ENCODE measurements at regions not wholly inside any gene's neighbourhood (a gene's known extent, or its start where the extent isn't known, plus 50 kb on each side); places are given as distances from the start of the nearest gene placed in this dataset.
"Not testable (repeated sequence)": the region's sequence is repeated elsewhere in the genome, so short reads cannot be mapped to it uniquely, and the experiment has no call there.

DNA sequence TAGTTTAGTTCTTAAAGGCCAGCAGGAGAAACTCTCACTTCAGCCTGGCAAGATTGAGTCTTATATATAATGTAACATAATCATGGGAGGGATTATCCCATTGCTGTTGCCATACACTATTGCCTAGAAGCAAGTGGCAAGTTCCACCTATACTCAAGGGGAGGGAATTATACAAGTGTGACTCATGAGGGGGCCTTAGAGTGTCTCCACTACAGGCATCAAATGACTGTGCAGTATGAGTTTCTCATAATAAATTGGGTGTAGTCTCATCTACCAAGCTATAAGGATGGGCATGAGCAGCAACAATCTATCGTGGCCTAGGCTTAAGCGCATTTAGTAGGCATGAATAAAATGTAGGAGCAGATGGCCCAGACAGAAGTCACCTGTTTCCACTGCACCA lies 89.1 kb upstream of the C1GALT1C1 start:
- POLR2A ChIA-PET = no interaction called here
- no peak overlapping the region for H3K27ac Mint-ChIP-seq
- H3K36me3 Mint-ChIP-seq = no peaks in the 10 kb centered on the region

DNA sequence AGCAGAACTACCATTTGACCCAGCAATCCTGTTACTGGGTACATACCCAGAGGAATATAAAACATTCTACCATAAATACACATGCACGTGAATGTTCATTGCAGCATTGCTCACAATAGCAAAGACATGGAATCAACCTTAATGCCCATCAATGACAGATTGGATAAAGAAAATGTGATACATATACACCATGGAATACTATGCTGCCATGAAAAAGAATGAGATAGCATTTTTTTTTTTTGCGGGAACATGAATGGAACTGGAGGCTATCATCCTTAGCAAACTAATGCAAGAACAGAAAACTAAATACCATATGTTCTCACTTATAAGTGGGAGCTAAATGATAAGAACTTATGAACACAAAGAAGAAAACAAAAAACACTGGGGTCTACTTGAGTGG lies 72.5 kb upstream of the C1GALT1C1 start:
- DNase-seq; H3K4me1 ChIP-seq (ENCODE audit: control insufficient read depth in 1 of 2, extremely low read depth in 1 of 2, insufficient read depth in 2 of 2, low read length in 2 of 2); H3K36me3 ChIP-seq (ENCODE audit: control insufficient read depth in 2 of 2, extremely low read depth in 1 of 2, insufficient read depth in 1 of 2, low read length in 1 of 2); POLR2A ChIA-PET; H3K27me3 Mint-ChIP-seq; H3K27ac Mint-ChIP-seq; H3K36me3 Mint-ChIP-seq; H3K9me3 ChIP-seq; H3K4me3 Mint-ChIP-seq; CTCF ChIA-PET; H3K27ac ChIP-seq (ENCODE audit: low read length); H3K4me3 ChIP-seq (ENCODE audit: control insufficient read depth in 1 of 2, extremely low read depth in 1 of 2, low read length in 1 of 2); H3K4me1 Mint-ChIP-seq; ATAC-seq (replicated peaks in 1 of 4); H3K27me3 ChIP-seq (replicated peaks in 1 of 2; ENCODE audit: control insufficient read depth in 2 of 2, extremely low read depth in 1 of 2, insufficient read depth in 2 of 2, low read length in 1 of 2); H3K9me3 Mint-ChIP-seq: not testable (repeated sequence)
- WGBS (ENCODE audit: insufficient coverage) = no CpG with 5 or more reads among the region's 2 CpGs

More for the DNA sequence above, 89.1 kb upstream of the C1GALT1C1 start:
- no peaks in the 10 kb centered on the region for H3K36me3 ChIP-seq (ENCODE audit: control insufficient read depth in 2 of 2, extremely low read depth in 1 of 2, insufficient read depth in 1 of 2, low read length in 1 of 2)
- no peaks in the 10 kb centered on the region for H3K27me3 ChIP-seq (replicated peaks in 1 of 2; ENCODE audit: control insufficient read depth in 2 of 2, extremely low read depth in 1 of 2, insufficient read depth in 2 of 2, low read length in 1 of 2)
- no peaks in the 10 kb centered on the region for H3K9me3 ChIP-seq
- no peak for DNase-seq
- no peak for ATAC-seq (replicated peaks in 1 of 4)
- H3K9me3 Mint-ChIP-seq = peaks cover 0 to 5% (median 0%) of the 10 kb centered on the region in 3 donors
- H3K4me1 ChIP-seq (ENCODE audit: control insufficient read depth in 1 of 2, extremely low read depth in 1 of 2, insufficient read depth in 2 of 2, low read length in 2 of 2) = no peaks in the 10 kb centered on the region
- H3K27ac ChIP-seq (ENCODE audit: low read length) = no peak overlapping the region
- WGBS (ENCODE audit: insufficient coverage) = no CpG with 5 or more reads among the region's 2 CpGs
- no peaks in the 10 kb centered on the region for H3K4me1 Mint-ChIP-seq
- no peak overlapping the region for H3K4me3 ChIP-seq (ENCODE audit: control insufficient read depth in 1 of 2, extremely low read depth in 1 of 2, low read length in 1 of 2)
- CTCF ChIA-PET = no interaction called here
- H3K4me3 Mint-ChIP-seq = no peak overlapping the region
- peaks cover 0 to 10% of the 10 kb centered on the region in 2 donors for H3K27me3 Mint-ChIP-seq

DNA sequence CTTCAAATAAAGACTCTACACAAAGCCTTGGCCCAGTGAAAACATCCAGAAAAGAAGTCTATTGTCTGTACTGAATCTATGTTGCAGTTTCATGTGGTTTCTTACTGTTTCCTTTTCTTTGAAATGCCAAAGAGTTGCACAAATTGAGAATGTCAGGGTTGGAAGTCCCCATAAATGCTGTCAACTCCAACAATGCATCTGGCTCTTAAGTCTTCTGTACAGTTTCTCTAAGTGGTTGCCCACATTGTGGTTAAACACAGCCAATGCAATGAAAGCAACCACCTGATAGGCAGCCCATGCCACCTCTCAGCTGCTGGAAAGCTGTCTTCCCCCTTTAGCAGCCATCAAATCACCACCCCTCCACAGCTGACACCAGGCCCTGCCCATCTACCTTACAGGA lies 67.2 kb upstream of the C1GALT1C1 start:
- H3K27me3 ChIP-seq (replicated peaks in 1 of 2; ENCODE audit: control insufficient read depth in 2 of 2, extremely low read depth in 1 of 2, insufficient read depth in 2 of 2, low read length in 1 of 2) = no peaks in the 10 kb centered on the region
- no peaks in the 10 kb centered on the region for H3K9me3 ChIP-seq
- no peak overlapping the region for H3K4me3 ChIP-seq (ENCODE audit: control insufficient read depth in 1 of 2, extremely low read depth in 1 of 2, low read length in 1 of 2)
- ChIA-PET CTCF (interaction anchor here (0.9 kb wide), 2 partner anchors 136 to 318 kb away, joined by 3 read pairs; partner anchors contain the start of gene CUL4B (in 1 of the 2)), POLR2A (no interaction called here)
- Mint-ChIP-seq H3K4me1 (peaks cover 15 to 24% (median 18%) of the 10 kb centered on the region in 3 donors), H3K27ac (peak overlapping the region; percentile 81 to 92), H3K4me3 (peak overlapping the region in 2 of 3 donors; percentile 33 to 37), H3K9me3 (peaks cover 0 to 5% (median 0%) of the 10 kb centered on the region in 3 donors), H3K27me3 (peaks cover 0 to 4% of the 10 kb centered on the region in 2 donors), H3K36me3 (no peaks in the 10 kb centered on the region)
- peak overlapping the region; percentile 53 for H3K27ac ChIP-seq (ENCODE audit: low read length)
- peak; percentile 79 to 95 (median 90) for ATAC-seq (replicated peaks in 1 of 4)
- peak in 33 of 35 experiments; percentile 6 to 72 (median 43) for DNase-seq
- peaks cover 12 to 23% of the 10 kb centered on the region in 2 experiments for H3K4me1 ChIP-seq (ENCODE audit: control insufficient read depth in 1 of 2, extremely low read depth in 1 of 2, insufficient read depth in 2 of 2, low read length in 2 of 2)
- no peaks in the 10 kb centered on the region for H3K36me3 ChIP-seq (ENCODE audit: control insufficient read depth in 2 of 2, extremely low read depth in 1 of 2, insufficient read depth in 1 of 2, low read length in 1 of 2)

DNA sequence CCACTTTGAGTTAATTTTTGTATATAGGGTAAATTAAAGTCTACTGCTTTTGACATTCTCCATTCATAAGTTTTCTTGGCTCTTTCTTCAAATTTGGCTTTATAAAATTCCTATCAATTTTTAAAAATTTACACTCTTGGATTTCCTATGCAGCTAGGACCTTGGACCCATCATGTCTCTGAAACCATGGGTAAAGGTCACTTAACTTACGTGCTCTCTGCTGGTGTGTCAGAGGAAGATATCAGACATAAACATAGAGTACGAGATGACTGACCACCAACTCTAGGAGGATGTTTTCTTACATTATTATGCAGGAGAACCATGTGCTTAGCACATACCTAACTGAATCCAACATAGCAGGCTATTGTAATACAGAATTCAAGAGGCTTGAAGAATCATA lies 62.5 kb upstream of the C1GALT1C1 start:
- ChIA-PET CTCF (no interaction called here), POLR2A (no interaction called here)
- Histone ChIP-seq H3K27me3 (replicated peaks in 1 of 2; ENCODE audit: control insufficient read depth in 2 of 2, extremely low read depth in 1 of 2, insufficient read depth in 2 of 2, low read length in 1 of 2) (no peaks in the 10 kb centered on the region), H3K9me3 (no peaks in the 10 kb centered on the region), H3K27ac (ENCODE audit: low read length) (no peak overlapping the region), H3K4me1 (ENCODE audit: control insufficient read depth in 1 of 2, extremely low read depth in 1 of 2, insufficient read depth in 2 of 2, low read length in 2 of 2) (peaks cover 12 to 18% of the 10 kb centered on the region in 2 experiments), H3K4me3 (ENCODE audit: control insufficient read depth in 1 of 2, extremely low read depth in 1 of 2, low read length in 1 of 2) (no peak overlapping the region), H3K36me3 (ENCODE audit: control insufficient read depth in 2 of 2, extremely low read depth in 1 of 2, insufficient read depth in 1 of 2, low read length in 1 of 2) (no peaks in the 10 kb centered on the region)
- no peaks in the 10 kb centered on the region for H3K9me3 Mint-ChIP-seq
- DNase-seq (no peak), ATAC-seq (replicated peaks in 1 of 4) (no peak)
- no peaks in the 10 kb centered on the region for H3K27me3 Mint-ChIP-seq
- no peak overlapping the region for H3K4me3 Mint-ChIP-seq
- no peaks in the 10 kb centered on the region for H3K36me3 Mint-ChIP-seq
- no CpG with 5 or more reads among the region's 2 CpGs for WGBS (ENCODE audit: insufficient coverage)
- peaks cover 13 to 14% (median 14%) of the 10 kb centered on the region in 3 donors for H3K4me1 Mint-ChIP-seq
- H3K27ac Mint-ChIP-seq = no peak overlapping the region

DNA sequence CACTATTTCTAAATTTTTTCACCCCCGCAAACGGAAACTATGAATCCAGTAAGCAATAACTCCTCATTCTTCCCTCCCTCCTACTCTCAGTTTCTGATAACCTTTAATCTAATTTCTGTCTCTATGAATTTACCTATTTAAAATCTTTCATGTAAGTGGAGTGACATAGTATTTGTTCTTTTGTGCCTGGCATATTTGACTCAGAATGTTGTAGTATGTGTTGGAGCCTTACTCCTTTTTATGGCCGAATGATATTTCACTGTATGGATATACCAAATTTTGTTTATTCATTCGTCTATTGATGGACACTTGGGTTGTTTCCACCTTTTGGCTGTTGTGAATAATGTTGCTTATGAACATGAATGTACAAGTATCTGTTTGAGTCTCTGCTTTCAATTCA lies 61.1 kb upstream of the C1GALT1C1 start:
- peaks cover 0 to under 1% (median under 1%) of the 10 kb centered on the region in 3 donors for H3K4me1 Mint-ChIP-seq
- H3K36me3 ChIP-seq (ENCODE audit: control insufficient read depth in 2 of 2, extremely low read depth in 1 of 2, insufficient read depth in 1 of 2, low read length in 1 of 2) = no peaks in the 10 kb centered on the region
- no peak overlapping the region for H3K27ac ChIP-seq (ENCODE audit: low read length)
- no peak for ATAC-seq (replicated peaks in 1 of 4)
- no peaks in the 10 kb centered on the region for H3K9me3 ChIP-seq
- ChIA-PET CTCF (no interaction called here), POLR2A (no interaction called here)
- DNase-seq = no peak
- no peaks in the 10 kb centered on the region for H3K36me3 Mint-ChIP-seq
- H3K27ac Mint-ChIP-seq = no peak overlapping the region
- peaks cover 6% of the 10 kb centered on the region in 2 experiments for H3K4me1 ChIP-seq (ENCODE audit: control insufficient read depth in 1 of 2, extremely low read depth in 1 of 2, insufficient read depth in 2 of 2, low read length in 2 of 2)
- no peaks in the 10 kb centered on the region for H3K27me3 Mint-ChIP-seq
- no peaks in the 10 kb centered on the region for H3K9me3 Mint-ChIP-seq
- H3K4me3 ChIP-seq (ENCODE audit: control insufficient read depth in 1 of 2, extremely low read depth in 1 of 2, low read length in 1 of 2) = no peak overlapping the region
- H3K27me3 ChIP-seq (replicated peaks in 1 of 2; ENCODE audit: control insufficient read depth in 2 of 2, extremely low read depth in 1 of 2, insufficient read depth in 2 of 2, low read length in 1 of 2) = no peaks in the 10 kb centered on the region
- H3K4me3 Mint-ChIP-seq = no peak overlapping the region
- WGBS (ENCODE audit: insufficient coverage) = no CpG with 5 or more reads among the region's 4 CpGs

DNA sequence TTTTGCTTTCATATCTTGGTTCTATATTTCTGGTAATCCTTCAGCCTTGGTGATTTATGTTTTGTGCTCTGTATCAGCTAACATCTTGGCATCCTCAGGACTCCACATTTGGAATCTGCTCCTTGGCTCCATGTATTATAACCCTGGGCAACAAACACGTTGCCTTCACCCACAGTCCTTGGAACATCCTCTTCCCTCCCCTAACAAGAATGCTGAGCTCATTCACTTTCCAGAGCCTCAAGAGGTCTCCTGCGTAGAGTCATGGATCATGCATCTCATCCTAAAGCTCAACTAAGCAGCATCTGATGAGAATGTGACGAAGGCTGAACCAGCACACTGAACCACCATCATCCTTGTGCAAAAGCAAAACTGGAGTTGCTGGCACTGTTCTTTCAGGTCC lies 60.5 kb upstream of the C1GALT1C1 start:
- Histone ChIP-seq H3K27me3 (replicated peaks in 1 of 2; ENCODE audit: control insufficient read depth in 2 of 2, extremely low read depth in 1 of 2, insufficient read depth in 2 of 2, low read length in 1 of 2) (no peaks in the 10 kb centered on the region), H3K4me1 (ENCODE audit: control insufficient read depth in 1 of 2, extremely low read depth in 1 of 2, insufficient read depth in 2 of 2, low read length in 2 of 2) (peaks cover 0 to under 1% of the 10 kb centered on the region in 2 experiments), H3K36me3 (ENCODE audit: control insufficient read depth in 2 of 2, extremely low read depth in 1 of 2, insufficient read depth in 1 of 2, low read length in 1 of 2) (no peaks in the 10 kb centered on the region), H3K27ac (ENCODE audit: low read length) (no peak overlapping the region), H3K9me3 (no peaks in the 10 kb centered on the region), H3K4me3 (ENCODE audit: control insufficient read depth in 1 of 2, extremely low read depth in 1 of 2, low read length in 1 of 2) (no peak overlapping the region)
- ATAC-seq (replicated peaks in 1 of 4) (no peak), DNase-seq (no peak)
- no peak overlapping the region for H3K4me3 Mint-ChIP-seq
- no peaks in the 10 kb centered on the region for H3K9me3 Mint-ChIP-seq
- no peaks in the 10 kb centered on the region for H3K4me1 Mint-ChIP-seq
- no peaks in the 10 kb centered on the region for H3K36me3 Mint-ChIP-seq
- H3K27ac Mint-ChIP-seq = no peak overlapping the region
- ChIA-PET CTCF (no interaction called here), POLR2A (interaction anchor here in 1 of 2 donors (0.6 kb wide), 1 partner anchor 964 kb away, joined by 3 read pairs; no protein-coding TSS in a partner anchor)
- WGBS (ENCODE audit: insufficient coverage) = 71% methylated on average over 1 of the region's 3 CpGs
- H3K27me3 Mint-ChIP-seq = no peaks in the 10 kb centered on the region

DNA sequence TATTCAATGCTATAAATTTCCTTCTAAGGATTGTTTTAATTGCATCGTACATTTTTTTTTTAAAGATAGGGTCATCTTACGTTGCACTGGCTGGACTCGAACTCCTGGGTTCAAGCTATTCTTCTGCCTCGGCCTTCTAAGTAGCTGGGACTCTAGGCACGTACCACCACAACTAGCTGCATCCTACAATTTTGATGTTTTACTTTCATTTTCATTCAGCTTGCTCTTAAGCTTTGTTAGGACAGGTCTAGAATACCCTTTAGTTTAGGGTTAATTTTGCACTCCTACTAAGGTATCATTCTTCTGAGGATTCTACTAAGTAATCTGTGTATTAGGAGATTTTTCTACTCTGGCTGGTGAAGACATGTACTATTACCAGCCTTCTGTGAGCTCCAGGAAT lies 50.2 kb upstream of the C1GALT1C1 start:
- DNase-seq (no peak), ATAC-seq (replicated peaks in 1 of 4) (no peak)
- H3K9me3 ChIP-seq = no peaks in the 10 kb centered on the region
- POLR2A ChIA-PET = interaction anchor here in 1 of 2 donors (0.6 kb wide), 1 partner anchor 78 kb away, joined by 3 read pairs; no protein-coding TSS in a partner anchor
- no peak overlapping the region for H3K27ac ChIP-seq (ENCODE audit: low read length)
- peaks cover 5 to 9% (median 7%) of the 10 kb centered on the region in 3 donors for H3K4me1 Mint-ChIP-seq
- peaks cover 0 to 3% of the 10 kb centered on the region in 2 donors for H3K27me3 Mint-ChIP-seq
- H3K4me3 Mint-ChIP-seq = peak overlapping the region; percentile 11 to 57 (median 39)
- peaks cover 0 to 4% (median 0%) of the 10 kb centered on the region in 3 donors for H3K9me3 Mint-ChIP-seq
- no peaks in the 10 kb centered on the region for H3K36me3 ChIP-seq (ENCODE audit: control insufficient read depth in 2 of 2, extremely low read depth in 1 of 2, insufficient read depth in 1 of 2, low read length in 1 of 2)
- peak overlapping the region in 1 of 2 donors; percentile 5 for H3K4me3 ChIP-seq (ENCODE audit: control insufficient read depth in 1 of 2, extremely low read depth in 1 of 2, low read length in 1 of 2)
- CTCF ChIA-PET = no interaction called here
- H3K27me3 ChIP-seq (replicated peaks in 1 of 2; ENCODE audit: control insufficient read depth in 2 of 2, extremely low read depth in 1 of 2, insufficient read depth in 2 of 2, low read length in 1 of 2) = no peaks in the 10 kb centered on the region
- no peaks in the 10 kb centered on the region for H3K4me1 ChIP-seq (ENCODE audit: control insufficient read depth in 1 of 2, extremely low read depth in 1 of 2, insufficient read depth in 2 of 2, low read length in 2 of 2)
- no CpG with 5 or more reads among the region's 5 CpGs for WGBS (ENCODE audit: insufficient coverage)
- peak overlapping the region; percentile 49 to 84 for H3K27ac Mint-ChIP-seq
- no peaks in the 10 kb centered on the region for H3K36me3 Mint-ChIP-seq

Measured in T-cell (primary cell).